ENCODE measurements at regions not wholly inside any gene's neighbourhood (a gene's known extent, or its start where the extent isn't known, plus 50 kb on each side); places are given as distances from the start of the nearest gene placed in this dataset.

- TF ChIP-seq CTCF (conservative IDR thresholded peaks at IDR 0.05 in 1 of 2, IDR thresholded peaks at IDR 0.05 in 1 of 2; ENCODE audit: extremely low read depth in 1 of 2, insufficient read depth in 1 of 2, low read depth in 1 of 2, low read length in 2 of 2) = no peak
- no peak for TF ChIP-seq EZH2 (IDR thresholded peaks at IDR 0.05; ENCODE audit: borderline replicate concordance, low read length)
These were observed 70.3 kb upstream of the EPHA4 start for GRCh38 chr2:221642447-221642846.

Measured in mammary epithelial cell (primary cell).